ENCODE measurements at regions not wholly inside any gene's neighbourhood (a gene's known extent, or its start where the extent isn't known, plus 50 kb on each side); places are given as distances from the start of the nearest gene placed in this dataset.
"Not testable (repeated sequence)": the region's sequence is repeated elsewhere in the genome, so short reads cannot be mapped to it uniquely, and the experiment has no call there.

DNA sequence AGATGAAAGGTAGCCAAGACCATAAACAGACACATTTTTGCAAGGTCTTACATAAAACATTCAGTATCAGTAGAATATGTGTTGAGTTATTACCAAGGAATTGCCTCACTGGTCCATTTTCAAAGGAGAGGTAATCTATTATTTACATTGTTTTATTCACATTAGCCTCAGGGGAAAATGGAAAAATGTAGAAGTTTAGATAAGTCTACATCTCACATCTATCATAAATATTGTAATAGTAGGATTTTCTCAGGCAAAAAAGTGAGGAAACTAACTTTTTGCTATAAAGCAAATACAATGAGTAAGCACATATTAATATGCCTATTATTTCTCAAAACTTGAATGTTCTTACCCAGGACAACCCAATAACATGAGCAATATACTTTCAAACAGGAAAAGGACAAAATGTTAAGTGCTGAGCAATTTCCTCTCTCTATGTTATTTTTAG, 184.6 kb upstream of the AGTR1 start:
- no peak for DNase-seq (ENCODE audit: low spot score)
- TF ChIP-seq, protein P1, sequence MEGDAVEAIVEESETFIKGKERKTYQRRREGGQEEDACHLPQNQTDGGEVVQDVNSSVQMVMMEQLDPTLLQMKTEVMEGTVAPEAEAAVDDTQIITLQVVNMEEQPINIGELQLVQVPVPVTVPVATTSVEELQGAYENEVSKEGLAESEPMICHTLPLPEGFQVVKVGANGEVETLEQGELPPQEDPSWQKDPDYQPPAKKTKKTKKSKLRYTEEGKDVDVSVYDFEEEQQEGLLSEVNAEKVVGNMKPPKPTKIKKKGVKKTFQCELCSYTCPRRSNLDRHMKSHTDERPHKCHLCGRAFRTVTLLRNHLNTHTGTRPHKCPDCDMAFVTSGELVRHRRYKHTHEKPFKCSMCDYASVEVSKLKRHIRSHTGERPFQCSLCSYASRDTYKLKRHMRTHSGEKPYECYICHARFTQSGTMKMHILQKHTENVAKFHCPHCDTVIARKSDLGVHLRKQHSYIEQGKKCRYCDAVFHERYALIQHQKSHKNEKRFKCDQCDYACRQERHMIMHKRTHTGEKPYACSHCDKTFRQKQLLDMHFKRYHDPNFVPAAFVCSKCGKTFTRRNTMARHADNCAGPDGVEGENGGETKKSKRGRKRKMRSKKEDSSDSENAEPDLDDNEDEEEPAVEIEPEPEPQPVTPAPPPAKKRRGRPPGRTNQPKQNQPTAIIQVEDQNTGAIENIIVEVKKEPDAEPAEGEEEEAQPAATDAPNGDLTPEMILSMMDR (IDR thresholded peaks at IDR 0.05; ENCODE audit: extremely low read depth, insufficient read depth, missing control alignments): no peak
- in situ Hi-C loops (cut with MboI; ENCODE audit: low pct_unique_long_range_greater_than_20kb, low sequenced_read_pairs, unreplicated experiment): no loop called here

DNA sequence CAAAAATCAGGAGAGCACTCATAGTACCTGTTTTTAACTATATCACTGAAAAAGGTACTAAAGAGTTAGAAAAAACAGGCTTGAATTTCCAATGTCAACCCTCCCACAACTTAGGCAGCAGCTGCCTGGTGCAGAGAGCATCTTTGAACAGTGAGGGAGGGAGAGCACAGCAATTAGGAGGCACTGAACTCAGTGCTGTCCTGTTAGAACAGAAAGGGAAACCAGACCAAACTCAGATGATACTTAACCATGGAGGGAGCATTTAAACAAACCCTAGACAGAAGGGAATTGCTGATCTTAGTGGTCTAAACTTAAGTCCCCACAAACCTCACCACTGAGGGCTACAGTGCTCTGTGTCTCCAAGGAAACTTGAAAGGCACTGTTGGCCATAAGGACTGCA, 179.2 kb upstream of the AGTR1 start:
- TF ChIP-seq, protein P1 (IDR thresholded peaks at IDR 0.05; ENCODE audit: extremely low read depth, insufficient read depth, missing control alignments): no peak
- in situ Hi-C loops (cut with MboI; ENCODE audit: low pct_unique_long_range_greater_than_20kb, low sequenced_read_pairs, unreplicated experiment): no loop called here
- DNase-seq (ENCODE audit: low spot score): no peak

DNA sequence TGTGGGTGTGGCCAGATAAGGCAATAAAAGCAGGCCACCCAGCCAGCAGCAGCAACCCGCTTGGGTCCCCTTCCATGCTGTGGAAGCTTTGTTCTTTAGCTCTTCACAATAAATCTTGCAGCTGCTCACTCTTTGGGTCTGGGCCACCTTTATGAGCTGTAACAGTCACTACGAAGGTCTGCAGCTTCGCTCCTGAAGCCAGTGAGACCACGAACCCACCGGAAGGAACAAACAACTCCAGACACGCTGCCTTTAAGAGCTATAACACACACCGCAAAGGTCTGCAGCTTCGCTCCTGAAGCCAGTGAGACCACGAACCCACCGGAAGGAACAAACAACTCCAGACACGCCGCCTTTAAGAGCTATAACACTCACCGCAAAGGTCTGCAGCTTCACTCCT, 172.1 kb upstream of the AGTR1 start:
- in situ Hi-C loops (cut with MboI; ENCODE audit: low pct_unique_long_range_greater_than_20kb, low sequenced_read_pairs, unreplicated experiment); DNase-seq (ENCODE audit: low spot score): not testable (repeated sequence)

DNA sequence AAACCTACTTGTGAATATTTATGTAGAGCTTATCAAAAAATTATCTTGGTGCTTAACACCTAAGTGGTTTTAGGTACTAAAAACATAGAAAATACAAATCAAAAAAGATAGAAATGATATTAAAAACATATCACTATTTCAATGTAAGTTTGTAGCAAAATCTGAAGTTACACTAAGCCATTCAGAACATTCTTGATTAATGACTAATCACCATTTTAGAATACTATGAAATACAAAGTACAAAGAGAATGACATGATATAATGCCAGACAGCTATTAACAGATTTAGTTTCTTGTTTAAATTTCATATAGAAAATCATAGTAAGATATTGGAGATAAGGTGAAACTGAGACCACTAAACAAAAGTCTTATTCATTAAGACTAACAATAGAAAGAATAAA, 169.7 kb upstream of the AGTR1 start:
- in situ Hi-C loops (cut with MboI; ENCODE audit: low pct_unique_long_range_greater_than_20kb, low sequenced_read_pairs, unreplicated experiment): no loop called here
- TF ChIP-seq, protein P1 (IDR thresholded peaks at IDR 0.05; ENCODE audit: extremely low read depth, insufficient read depth, missing control alignments): no peak
- no peak for DNase-seq (ENCODE audit: low spot score)

DNA sequence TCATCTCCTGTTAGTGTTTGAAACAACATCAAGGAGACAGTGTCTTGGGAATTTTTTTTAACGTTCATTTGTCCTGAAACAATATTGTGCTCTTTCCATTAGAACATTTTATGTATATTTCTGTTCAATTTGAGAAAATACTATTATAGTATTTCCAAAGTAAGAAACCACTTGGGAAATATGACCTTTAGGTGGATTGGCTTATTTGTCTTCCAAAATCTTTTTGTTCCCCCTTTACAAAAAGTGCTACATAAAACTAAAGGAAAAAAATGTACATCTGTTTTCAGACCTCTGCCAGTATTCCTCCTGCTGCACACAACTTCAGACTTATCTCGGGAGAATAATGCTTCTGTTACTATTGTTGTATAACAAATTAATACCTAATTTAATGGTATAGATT, 165.9 kb upstream of the AGTR1 start:
- TF ChIP-seq, protein P1 (IDR thresholded peaks at IDR 0.05; ENCODE audit: extremely low read depth, insufficient read depth, missing control alignments): no peak
- no peak for DNase-seq (ENCODE audit: low spot score)
- in situ Hi-C loops (cut with MboI; ENCODE audit: low pct_unique_long_range_greater_than_20kb, low sequenced_read_pairs, unreplicated experiment): no loop called here

DNA sequence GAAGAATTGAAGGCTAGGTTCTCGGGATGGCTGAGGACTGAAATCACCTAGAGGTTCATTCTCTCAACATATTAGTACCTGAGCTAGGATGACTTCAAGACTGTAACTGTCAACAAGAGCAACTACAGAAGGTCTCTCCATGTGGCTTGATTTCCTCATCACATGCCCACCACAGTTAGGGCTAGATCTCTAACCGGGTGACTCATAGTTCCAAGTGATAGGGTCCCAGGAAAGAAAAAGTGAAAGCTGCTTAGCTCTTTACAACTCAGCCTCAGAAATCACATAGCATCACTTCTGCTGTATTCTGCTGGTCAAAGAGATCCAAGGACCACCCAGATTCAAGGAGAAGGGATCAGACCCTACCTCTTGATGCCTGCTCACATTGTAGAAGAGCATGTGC, 165.4 kb upstream of the AGTR1 start:
- TF ChIP-seq, protein P1 (IDR thresholded peaks at IDR 0.05; ENCODE audit: extremely low read depth, insufficient read depth, missing control alignments): no peak
- in situ Hi-C loops (cut with MboI; ENCODE audit: low pct_unique_long_range_greater_than_20kb, low sequenced_read_pairs, unreplicated experiment): no loop called here
- DNase-seq (ENCODE audit: low spot score): no peak

DNA sequence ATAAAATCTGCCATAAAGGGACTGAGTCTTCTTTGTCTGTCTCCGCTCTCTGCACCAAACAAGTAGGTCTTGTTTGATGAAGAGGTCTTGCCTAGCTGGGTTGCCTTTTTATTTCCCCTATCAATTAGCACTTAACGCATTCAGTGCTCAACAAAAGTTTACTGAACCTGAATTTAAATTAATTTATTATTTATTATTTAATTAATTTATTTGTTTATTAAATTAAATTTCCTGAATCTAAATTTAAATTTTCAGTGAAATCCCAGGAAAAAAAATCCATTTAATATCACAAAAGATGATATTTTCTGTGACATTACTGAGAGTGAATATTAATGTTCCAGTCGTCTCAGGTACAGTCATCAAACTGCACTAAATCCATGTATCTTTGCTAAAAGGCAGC, 164.9 kb upstream of the AGTR1 start:
- in situ Hi-C loops (cut with MboI; ENCODE audit: low pct_unique_long_range_greater_than_20kb, low sequenced_read_pairs, unreplicated experiment): no loop called here
- TF ChIP-seq, protein P1 (IDR thresholded peaks at IDR 0.05; ENCODE audit: extremely low read depth, insufficient read depth, missing control alignments): no peak
- DNase-seq (ENCODE audit: low spot score): no peak

All from GM13977 (cell line).